WERI-Rb-1 (cell line): ENCODE measurements at regions not wholly inside any gene's neighbourhood (a gene's known extent, or its start where the extent isn't known, plus 50 kb on each side); places are given as distances from the start of the nearest gene placed in this dataset.

Source experiments
- DNase-seq: peaks from one replicate; pipeline ENCODE4 v3.0.0-alpha.2; 2020
- H3K27ac ChIP-seq: fragments of 250-450 bp; sonication (Bioruptor Pico); 2 replicates; pipeline ENCODE4 v1.5.1; 2020; ENCODE audit warnings: mild to moderate bottlenecking, moderate library complexity
- H3K27me3 ChIP-seq: fragments of 250-450 bp; sonication (Bioruptor Pico); 2 replicates; pipeline ENCODE4 v1.5.1; 2021; ENCODE audit warnings: mild to moderate bottlenecking, low read depth, moderate library complexity; ENCODE audit not compliant: insufficient read depth, severe bottlenecking
- H3K36me3 ChIP-seq: fragments of 250-450 bp; sonication (Bioruptor Pico); 2 replicates; pipeline ENCODE4 v1.5.1; 2020; ENCODE audit warnings: mild to moderate bottlenecking, moderate library complexity
- H3K4me3 ChIP-seq: 2 replicates; pipeline ENCODE4 v1.5.1; 2011; ENCODE audit warnings: low read depth, mild to moderate bottlenecking, control low read depth, low read length
- H3K9me3 ChIP-seq: fragments of 250-450 bp; sonication (Bioruptor Pico); 2 replicates; pipeline ENCODE4 v1.5.1; 2021; ENCODE audit warnings: mild to moderate bottlenecking, moderate library complexity; ENCODE audit not compliant: severe bottlenecking
- CTCF ChIP-seq: IDR thresholded peaks from 2 replicates; pipeline ENCODE4 v1.5.1; 2011; ENCODE audit warnings: low read depth, mild to moderate bottlenecking, control low read depth, inconsistent platforms, low read length

GRCh38 chr19:31706691-31707620 lies 357.7 kb upstream of the TSHZ3 start:
- no peak for TF ChIP-seq CTCF
- Histone ChIP-seq H3K27ac (no peak overlapping the region), H3K4me3 (no peak overlapping the region), H3K9me3 (no peaks in the 10 kb centered on the region), H3K27me3 (no peaks in the 10 kb centered on the region), H3K36me3 (no peaks in the 10 kb centered on the region)
- DNase-seq = no peak

DNA sequence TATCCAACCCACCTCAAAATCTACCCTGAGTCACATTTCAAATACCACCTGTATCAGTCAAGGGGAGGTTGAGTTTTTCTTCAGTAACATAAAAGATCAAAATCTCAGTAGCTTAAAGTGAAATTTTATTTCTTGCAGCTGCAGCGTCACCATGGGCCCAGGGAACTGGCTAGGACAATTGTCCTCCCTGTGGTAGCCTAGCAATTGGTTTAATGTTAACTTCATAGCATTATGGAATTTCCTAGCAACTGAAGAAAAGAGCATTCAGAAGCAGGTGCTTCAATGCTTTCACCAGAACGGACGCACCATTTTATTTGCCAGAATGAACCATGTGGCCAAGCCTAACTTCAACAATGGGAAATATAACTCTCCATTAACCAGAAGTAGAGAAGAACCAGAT lies 359.3 kb upstream of the TSHZ3 start:
- H3K27me3 ChIP-seq = no peaks in the 10 kb centered on the region
- no peaks in the 10 kb centered on the region for H3K36me3 ChIP-seq
- H3K27ac ChIP-seq = no peak overlapping the region
- no peaks in the 10 kb centered on the region for H3K9me3 ChIP-seq
- no peak overlapping the region for H3K4me3 ChIP-seq
- no peak for DNase-seq
- no peak for TF ChIP-seq CTCF

DNA sequence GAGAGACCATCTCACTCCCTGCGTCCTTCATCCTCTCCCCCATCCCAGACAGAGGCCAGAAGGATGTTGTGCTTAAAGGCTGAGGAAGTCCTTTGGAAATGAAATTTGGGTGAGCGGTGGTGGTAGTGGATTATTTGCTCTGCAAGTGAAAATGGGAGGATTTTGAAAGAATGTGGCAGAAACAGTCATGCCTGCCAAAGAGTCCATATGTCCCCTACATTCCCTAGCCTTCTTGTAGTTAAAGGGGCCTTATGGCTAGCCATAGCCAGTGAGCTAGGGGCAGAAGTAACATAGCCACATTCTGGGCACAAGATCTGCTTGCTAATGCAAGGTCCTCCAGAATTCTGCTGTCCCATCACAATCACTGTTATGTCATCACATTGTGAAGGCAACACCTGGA lies 360.2 kb upstream of the TSHZ3 start:
- TF ChIP-seq CTCF = no peak
- Histone ChIP-seq H3K9me3 (no peaks in the 10 kb centered on the region), H3K27me3 (no peaks in the 10 kb centered on the region), H3K4me3 (no peak overlapping the region), H3K36me3 (no peaks in the 10 kb centered on the region), H3K27ac (no peak overlapping the region)
- DNase-seq = no peak

DNA sequence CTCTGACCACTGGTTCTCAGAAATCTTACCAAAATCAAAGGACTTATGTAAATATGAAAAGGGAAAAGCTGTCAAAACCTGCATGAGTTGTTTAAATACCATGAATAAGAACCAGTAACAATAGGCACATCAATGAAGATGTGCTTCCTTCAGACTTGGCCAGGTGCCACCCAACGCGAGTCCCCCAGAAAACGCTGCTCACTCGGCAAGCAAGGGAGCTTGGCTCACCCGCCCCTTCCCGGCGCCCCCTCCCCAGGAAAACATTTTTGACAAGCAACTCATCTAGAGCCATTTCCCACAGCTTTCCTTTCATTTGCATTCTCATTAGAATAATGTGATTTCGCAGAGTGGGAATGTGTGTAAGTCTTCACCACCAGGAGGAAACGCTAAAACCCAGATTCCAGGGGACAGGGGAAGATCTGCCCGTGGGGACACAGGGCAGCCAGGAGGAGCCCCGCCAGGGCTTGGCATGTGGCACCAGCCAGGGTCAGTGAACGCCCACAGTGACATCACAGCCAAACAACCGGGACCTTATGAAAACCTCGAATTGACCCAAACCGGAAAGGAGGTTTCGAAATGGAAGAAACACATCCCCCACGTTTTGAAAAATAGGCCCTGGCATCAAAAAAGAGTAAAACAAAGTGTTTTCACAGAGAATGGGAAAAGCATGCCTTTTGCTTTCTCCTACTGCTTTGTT lies 366.2 kb upstream of the TSHZ3 start:
- H3K27me3 ChIP-seq = no peaks in the 10 kb centered on the region
- no peaks in the 10 kb centered on the region for H3K36me3 ChIP-seq
- DNase-seq = no peak
- H3K4me3 ChIP-seq = no peak overlapping the region
- no peak for TF ChIP-seq CTCF
- H3K27ac ChIP-seq = no peak overlapping the region
- H3K9me3 ChIP-seq = no peaks in the 10 kb centered on the region

DNA sequence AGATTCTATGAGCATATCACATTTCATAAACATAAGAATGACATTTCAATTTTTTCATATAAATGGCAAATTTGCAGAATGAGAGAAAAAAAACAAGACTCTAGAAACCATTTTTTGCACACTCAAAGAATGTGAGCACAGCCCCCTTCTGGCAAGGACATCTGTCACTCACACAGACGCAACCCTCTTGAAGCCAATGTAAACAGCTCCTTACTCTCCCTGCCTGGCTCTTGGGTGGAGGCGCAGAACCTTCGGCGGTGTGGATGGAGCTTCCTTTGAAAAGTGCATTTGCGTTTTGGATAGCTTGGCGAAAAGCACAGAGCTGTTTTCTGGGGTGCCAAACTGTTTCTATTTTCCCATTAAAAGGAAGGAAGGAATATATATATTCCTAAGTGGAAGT lies 367.6 kb upstream of the TSHZ3 start:
- no peaks in the 10 kb centered on the region for H3K9me3 ChIP-seq
- no peak overlapping the region for H3K27ac ChIP-seq
- no peak for TF ChIP-seq CTCF
- H3K36me3 ChIP-seq = no peaks in the 10 kb centered on the region
- H3K27me3 ChIP-seq = no peaks in the 10 kb centered on the region
- H3K4me3 ChIP-seq = no peak overlapping the region
- no peak for DNase-seq
